ENCODE measurements at regions not wholly inside any gene's neighbourhood (a gene's known extent, or its start where the extent isn't known, plus 50 kb on each side); places are given as distances from the start of the nearest gene placed in this dataset.

DNA sequence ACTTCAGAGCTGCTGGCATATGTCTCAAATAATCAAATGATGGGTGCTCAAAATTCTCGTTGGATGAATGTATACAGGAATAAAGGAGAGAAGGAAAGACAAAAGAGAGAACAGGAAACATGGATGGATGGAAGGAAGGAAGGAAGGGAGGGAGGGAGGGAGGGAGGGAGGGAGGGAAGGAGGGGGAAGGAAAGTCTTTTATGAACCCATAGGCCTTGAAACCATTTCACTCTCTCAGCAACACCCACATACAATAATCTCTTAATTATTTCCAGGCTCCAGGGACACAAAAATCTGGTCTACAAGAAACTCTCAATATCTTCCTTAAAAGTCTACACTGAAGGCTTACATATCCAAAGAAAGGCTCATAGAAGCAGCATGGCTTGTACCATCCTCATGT is 363.4 kb upstream of the TMPO start:
- no peak for DNase-seq

- DNase-seq: no peak
These were observed 360.5 kb upstream of the TMPO start for GRCh38 chr12:98154850-98155249.

DNA sequence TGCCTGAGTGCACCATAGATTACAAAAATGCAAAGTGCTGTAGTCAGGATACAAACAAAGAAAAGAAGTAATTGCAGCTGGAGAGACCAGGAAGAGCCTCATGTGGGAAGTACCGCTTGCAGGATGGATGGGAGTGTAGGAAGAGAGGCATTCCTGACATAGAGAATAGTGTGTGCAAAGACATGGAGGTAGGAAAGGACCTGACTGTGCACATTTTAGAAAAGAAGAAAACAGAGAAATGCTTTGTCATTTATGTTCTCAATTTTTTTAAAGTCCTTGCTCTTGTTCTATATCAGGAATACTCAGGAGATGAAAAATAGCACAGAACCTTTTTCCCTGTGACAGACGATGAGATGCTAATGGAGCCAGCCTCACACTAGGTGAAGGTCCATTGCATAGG is 358.7 kb upstream of the TMPO start:
- DNase-seq: no peak

- DNase-seq: no peak
These were observed 352.3 kb upstream of the TMPO start for GRCh38 chr12:98162906-98163678.

DNA sequence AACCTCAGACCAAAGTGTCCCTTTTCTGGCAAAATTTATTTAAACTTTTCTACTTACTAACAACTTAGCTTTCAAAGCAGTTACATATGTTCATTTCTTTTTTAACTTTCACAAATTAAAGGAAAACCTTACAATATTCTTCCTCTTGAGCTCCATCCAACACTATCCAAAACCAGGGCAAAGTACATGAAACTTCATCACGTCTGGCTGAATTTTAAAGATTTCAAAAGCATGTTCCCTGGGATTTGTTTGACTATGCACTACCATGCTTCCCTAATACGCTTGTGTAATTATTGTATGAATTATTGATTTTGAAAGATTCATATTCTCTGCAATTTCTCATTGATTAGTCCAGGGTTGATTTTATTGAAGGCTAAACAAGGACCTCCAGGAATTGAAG is 343.1 kb upstream of the TMPO start:
- DNase-seq: no peak

GRCh38 chr12:98172801-98173200 is 342.6 kb upstream of the TMPO start:
- no peak for DNase-seq

GRCh38 chr12:98173773-98174427 is 341.5 kb upstream of the TMPO start:
- no peak for DNase-seq

- no peak for DNase-seq
These were observed 341.0 kb upstream of the TMPO start for GRCh38 chr12:98174428-98174809.

- no peak for DNase-seq
These were observed 337.3 kb upstream of the TMPO start for GRCh38 chr12:98178126-98178525.

DNA sequence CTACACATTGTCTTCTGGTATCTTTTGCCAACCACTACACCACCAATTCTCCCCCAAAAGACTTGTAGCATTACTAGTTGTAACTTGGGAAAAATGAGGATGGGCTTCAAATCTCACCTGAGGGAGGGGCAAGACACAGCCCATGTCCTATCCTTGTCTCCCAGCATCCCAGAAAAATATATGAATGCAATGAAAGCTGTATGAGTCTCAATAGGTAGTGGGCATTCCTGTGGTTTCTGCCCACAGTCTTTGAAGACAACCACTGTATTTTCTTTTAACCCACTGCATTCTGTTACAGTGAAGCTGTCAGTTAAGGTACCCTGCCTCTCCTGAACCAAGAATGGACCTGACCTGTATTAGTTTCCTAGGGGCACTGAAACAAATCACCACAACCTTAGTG is 336.2 kb upstream of the TMPO start:
- DNase-seq: no peak

DNA sequence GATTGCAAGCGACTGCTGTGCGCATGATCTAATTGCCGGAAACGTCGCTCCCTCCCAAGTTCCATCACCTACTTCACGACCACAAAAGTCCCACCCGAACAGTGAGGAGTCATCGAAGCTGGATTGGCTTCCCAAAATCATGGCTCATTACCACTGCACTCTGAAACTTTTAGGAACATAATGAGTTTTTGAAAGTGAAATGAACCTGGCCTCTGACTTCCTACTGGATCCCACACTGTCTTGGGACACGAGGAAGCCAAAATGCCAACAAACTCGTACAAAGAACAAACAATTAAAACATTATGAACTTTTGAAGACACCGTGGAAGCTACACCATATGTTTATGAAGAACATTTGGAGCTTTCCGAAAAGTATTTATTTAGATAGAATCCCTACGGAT is 334.8 kb upstream of the TMPO start:
- no peak for DNase-seq

- DNase-seq: no peak
These were observed 332.6 kb upstream of the TMPO start for GRCh38 chr12:98182821-98183220.

- DNase-seq: no peak
These were observed 329.8 kb upstream of the TMPO start for GRCh38 chr12:98185606-98186005.

DNA sequence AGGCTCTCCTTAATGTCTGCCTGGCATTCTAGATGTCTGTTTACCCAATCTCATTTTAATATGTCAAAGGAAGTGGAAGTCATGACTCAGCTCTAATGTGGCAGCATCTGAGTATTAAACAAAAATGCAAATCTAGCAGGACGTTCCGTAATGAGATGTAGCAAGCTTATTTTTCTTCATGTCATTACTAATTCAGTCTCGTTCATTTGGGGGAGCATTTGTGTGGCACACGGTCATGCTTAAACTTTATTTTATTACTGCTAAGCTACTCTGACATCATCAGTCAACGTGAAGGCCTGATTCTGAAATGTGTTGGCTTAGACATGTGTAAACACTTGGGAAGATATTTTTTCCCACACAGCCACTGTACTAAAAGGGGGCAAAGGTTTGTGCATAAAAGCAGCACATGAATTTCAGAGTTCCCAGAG is 326.7 kb upstream of the TMPO start:
- no peak for DNase-seq

DNA sequence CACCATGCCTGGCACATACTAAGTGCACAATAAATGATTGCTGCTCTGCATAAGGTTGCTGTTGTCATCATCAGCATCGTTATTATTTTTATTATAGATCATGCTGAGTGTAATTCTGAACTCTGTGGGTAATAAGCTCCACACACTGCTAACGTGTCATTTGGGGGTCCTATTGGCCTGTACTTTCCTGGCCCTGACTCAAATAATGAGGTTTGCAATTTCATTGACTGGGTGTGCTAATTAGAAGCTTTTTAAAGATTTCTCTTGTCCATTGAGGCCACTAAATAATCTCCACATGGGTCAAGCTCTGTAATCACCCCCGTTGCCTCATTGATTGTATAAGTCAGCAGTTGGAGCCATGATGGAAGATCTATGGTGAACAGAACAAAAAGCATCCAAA is 320.8 kb upstream of the TMPO start:
- no peak for DNase-seq

DNA sequence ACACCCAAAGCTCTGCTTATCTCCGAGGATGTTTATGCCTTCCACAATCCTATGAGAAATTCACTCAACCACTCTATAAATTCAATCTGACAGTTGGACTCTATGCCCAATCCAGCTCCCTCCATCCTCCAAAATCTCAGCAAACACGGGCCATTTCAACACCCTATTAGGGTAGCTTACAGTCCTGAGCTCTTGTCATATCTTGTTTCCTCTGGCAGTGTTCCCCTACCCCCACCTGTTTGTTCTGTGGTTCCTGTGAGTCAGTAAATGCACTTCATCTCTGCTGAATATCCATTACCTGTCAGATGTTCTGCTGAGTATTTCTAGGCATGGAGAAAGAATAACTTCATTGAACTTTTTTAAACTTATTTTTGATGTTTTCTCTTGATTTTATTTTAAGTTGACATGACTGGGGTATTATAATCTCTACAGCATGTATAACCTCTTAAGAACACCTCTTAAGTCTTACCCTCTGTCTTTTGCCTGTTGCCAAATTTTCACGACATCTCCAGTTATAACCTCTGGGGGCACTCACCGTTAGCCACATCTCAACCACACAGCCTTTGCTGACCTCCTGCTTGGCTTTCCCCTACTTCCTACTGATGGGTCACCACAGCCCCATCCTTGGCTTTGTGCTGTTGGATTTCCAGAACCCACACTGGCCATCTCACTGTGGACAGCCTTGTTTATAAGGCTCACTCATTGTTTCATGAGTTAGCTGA is 317.0 kb upstream of the TMPO start:
- DNase-seq: no peak

DNA sequence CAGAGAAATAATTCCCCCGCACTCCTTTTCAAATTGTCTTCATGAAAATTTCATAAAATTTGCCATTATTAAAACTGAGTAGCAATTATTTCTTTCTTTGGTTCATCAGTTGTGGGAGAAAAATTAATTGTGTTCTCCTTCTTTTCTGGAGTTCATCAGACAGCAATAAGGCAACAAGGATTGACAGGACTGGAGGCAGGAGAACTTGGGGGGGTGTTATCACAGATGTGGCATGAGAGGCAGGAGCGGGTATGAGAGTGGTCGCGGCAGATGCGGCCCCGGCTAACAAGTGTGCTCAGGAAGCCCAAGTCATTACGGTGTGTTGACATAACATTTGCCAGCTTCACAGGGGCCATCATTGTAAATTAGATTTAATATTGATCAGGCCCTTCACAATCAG is 306.6 kb upstream of the TMPO start:
- DNase-seq: no peak

DNA sequence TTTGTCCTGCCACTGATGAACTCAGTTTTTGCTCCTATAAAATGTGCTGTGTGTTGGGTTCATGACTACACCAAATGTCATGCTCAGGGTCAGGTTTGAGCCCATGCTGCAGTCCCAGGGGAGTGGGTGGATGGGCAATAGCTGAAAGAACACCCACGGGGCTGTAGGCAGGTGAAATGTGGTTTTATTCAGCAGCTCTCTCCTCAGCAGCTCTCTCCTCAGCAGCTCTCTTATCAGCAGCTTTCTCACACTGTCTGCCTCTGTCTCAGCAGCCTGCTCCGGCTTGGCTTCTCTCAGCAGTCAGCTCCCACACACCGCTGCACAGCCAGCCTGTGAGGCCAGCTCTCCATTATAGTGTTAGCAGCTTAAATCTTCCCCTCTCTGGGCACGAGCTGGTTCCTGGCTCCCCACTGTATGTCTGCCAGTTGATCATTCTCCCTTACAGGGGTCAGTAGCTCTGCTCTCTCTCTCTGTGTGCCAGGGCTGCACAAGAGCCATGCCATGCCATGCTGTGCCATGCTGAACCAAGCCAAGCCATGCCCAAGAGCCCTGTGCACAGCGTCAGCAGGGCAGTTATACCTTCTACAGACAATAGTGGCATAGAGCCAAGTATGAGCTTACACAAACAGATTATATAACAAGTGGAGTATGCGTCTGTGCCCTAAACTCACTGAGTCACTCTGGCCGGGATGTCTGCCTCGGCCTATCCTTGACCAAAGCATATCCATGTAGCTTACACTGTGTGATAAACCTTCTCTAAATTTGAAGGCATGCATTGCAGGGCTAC is 303.3 kb upstream of the TMPO start:
- no peak for DNase-seq

GRCh38 chr12:98213556-98213955 is 301.8 kb upstream of the TMPO start:
- no peak for DNase-seq

DNA sequence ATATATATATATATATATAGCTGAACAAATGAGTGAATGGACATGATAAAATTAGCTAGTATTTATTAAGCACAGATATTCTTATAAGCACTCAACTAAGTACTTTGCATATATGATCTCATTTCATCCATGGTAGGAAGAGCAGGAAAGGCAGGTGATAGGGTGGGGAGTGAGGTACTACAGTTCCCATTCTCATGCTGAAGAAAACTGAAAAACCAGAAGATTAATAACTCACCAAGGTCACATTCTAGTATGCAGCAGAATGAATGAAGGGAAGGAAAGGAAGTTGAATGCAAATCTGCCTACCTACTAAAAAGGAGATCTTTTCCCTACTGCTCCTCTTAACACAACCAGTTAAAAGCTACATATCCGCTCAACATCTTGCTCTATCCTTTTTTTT is 298.1 kb upstream of the TMPO start:
- DNase-seq: no peak

- DNase-seq: no peak
These were observed 294.8 kb upstream of the TMPO start for GRCh38 chr12:98220636-98221035.

DNA sequence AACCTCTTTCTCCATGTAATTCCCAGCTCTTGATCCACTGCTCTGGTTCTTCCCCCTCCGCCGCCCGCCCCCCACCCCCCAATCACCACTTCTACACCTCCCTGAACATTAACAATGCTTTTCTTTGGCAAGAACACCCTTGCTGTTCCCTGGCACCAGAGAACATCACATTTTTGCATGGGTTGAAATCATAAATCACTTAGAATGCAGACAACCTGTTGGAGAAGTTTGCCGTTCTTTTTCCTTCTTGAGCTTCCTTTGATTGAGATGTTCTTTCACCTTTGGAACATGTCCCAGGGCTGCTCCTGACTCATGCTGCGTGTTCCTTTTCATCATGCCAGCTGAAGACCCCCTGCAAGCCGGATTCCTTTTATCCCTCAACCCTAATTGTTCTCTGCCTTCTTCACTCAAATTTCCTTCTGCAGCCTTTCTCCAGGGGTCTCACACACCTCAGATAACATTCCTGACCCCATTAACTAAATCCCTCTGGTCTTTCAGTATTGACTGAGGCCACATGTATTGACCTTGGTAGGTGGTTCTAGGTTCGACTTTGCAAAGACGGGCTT is 294.1 kb upstream of the TMPO start:
- DNase-seq: no peak

DNA sequence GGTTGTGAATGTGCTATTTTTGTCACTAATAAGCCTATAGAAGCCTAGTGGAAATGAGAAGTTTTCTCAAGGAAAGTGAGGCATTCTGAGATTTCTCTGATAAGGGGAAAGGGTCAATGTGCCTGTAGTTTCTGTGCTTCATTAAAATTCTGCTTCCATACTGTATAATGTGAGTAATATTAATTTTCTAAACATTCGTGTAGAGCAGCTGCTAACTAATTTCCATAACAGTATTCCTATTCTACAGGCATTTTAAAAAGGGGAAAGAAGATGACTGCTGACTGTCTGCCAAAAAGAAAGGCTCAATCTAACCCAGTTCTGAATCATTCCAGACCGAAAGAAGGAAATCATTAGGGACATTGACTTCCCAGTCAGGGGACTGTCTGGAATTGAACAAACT is 293.3 kb upstream of the TMPO start:
- no peak for DNase-seq
